ENCODE measurements at regions not wholly inside any gene's neighbourhood (a gene's known extent, or its start where the extent isn't known, plus 50 kb on each side); places are given as distances from the start of the nearest gene placed in this dataset.

- TF ChIP-seq CTCF (IDR thresholded peaks at IDR 0.05) (no peak), POLR2A (IDR thresholded peaks at IDR 0.05) (no peak), EP300 (IDR thresholded peaks at IDR 0.05) (no peak)
Measured at GRCh38 chr9:131804826-131805225, 65.0 kb upstream of the RAPGEF1 start.
